ENCODE measurements at regions not wholly inside any gene's neighbourhood (a gene's known extent, or its start where the extent isn't known, plus 50 kb on each side); places are given as distances from the start of the nearest gene placed in this dataset.

- no peak for TF ChIP-seq POLR2A (IDR thresholded peaks at IDR 0.05)
- TF ChIP-seq, protein P1, sequence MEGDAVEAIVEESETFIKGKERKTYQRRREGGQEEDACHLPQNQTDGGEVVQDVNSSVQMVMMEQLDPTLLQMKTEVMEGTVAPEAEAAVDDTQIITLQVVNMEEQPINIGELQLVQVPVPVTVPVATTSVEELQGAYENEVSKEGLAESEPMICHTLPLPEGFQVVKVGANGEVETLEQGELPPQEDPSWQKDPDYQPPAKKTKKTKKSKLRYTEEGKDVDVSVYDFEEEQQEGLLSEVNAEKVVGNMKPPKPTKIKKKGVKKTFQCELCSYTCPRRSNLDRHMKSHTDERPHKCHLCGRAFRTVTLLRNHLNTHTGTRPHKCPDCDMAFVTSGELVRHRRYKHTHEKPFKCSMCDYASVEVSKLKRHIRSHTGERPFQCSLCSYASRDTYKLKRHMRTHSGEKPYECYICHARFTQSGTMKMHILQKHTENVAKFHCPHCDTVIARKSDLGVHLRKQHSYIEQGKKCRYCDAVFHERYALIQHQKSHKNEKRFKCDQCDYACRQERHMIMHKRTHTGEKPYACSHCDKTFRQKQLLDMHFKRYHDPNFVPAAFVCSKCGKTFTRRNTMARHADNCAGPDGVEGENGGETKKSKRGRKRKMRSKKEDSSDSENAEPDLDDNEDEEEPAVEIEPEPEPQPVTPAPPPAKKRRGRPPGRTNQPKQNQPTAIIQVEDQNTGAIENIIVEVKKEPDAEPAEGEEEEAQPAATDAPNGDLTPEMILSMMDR (IDR thresholded peaks at IDR 0.05), result no peak
These were observed 95.3 kb downstream of the SEC61G start for GRCh38 chr7:54663603-54664234.
